ENCODE measurements at regions not wholly inside any gene's neighbourhood (a gene's known extent, or its start where the extent isn't known, plus 50 kb on each side); places are given as distances from the start of the nearest gene placed in this dataset.

- TF ChIP-seq AFF4 (CRISPR knock-in tag; IDR thresholded peaks at IDR 0.05): no peak
- no peak for TF ChIP-seq ELF1 (CRISPR knock-in tag; IDR thresholded peaks at IDR 0.05)
- no peak for TF ChIP-seq CENPT (CRISPR knock-in tag; IDR thresholded peaks at IDR 0.05; ENCODE audit: low read depth)
- TF ChIP-seq, protein P1, sequence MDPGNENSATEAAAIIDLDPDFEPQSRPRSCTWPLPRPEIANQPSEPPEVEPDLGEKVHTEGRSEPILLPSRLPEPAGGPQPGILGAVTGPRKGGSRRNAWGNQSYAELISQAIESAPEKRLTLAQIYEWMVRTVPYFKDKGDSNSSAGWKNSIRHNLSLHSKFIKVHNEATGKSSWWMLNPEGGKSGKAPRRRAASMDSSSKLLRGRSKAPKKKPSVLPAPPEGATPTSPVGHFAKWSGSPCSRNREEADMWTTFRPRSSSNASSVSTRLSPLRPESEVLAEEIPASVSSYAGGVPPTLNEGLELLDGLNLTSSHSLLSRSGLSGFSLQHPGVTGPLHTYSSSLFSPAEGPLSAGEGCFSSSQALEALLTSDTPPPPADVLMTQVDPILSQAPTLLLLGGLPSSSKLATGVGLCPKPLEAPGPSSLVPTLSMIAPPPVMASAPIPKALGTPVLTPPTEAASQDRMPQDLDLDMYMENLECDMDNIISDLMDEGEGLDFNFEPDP (CRISPR knock-in tag; conservative IDR thresholded peaks at IDR 0.05): no peak
- no peak for TF ChIP-seq CEBPB (IDR thresholded peaks at IDR 0.05; ENCODE audit: borderline replicate concordance, low read depth, low read length)
Observed at GRCh38 chr22:25448435-25449051, 115.9 kb upstream of the GRK3 start.

All from HepG2 (cell line).